ENCODE measurements at regions not wholly inside any gene's neighbourhood (a gene's known extent, or its start where the extent isn't known, plus 50 kb on each side); places are given as distances from the start of the nearest gene placed in this dataset.
"Not testable (repeated sequence)": the region's sequence is repeated elsewhere in the genome, so short reads cannot be mapped to it uniquely, and the experiment has no call there.

DNA sequence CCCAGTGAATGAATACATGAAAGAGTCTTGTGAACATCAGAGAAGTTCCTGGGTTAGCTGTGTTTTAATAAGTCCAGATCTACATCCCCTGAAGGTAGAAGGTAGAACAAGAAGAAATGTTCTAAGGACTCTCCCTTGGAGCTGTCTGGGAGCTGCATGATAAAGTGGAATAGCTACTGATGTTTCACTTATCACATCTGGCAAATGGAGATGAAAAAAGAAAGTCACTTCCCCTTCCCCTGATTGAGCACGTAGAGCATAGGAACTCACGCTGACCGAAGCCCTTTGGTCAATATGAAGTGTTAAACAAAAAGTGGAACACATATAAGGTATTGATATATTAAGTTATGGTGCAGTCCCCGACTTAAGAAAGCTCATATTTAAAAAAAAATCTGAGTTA, 53.2 kb upstream of the PARP1 start:
- DNase-seq (ENCODE audit: low read depth, low spot score) = no peak

DNA sequence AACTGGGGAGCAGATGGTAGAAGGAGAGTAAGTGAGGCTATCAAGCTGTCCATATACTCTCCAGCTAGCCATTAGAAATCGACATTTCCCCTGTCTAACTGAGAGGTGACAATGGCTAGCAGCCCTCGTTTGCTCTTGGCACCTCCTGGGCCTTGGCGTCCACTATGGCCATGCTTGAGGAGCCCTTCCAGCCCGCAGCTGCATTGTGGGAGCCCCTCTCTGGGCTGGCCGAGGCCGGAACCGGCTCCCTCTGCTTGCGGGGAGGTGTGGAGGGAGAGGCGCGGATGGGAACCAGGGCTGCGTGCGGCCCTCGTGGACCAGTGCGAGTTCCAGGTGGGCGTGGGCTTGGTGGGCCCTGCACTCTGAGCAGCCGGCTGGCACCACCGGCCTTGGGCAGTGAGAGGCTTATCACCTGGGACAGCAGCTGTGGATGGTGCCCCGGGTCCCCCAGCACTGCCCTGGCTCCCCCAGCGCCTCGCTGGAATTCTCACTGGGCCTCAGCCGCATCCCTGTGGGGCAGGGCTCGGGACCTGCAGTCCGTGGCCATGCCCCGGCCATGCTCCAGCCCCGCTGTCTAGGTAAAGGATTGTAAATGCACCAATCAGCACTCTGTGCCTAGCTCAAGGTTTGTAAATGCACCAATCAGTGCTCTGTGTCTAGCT, 56.2 kb upstream of the PARP1 start:
- no peak for DNase-seq (ENCODE audit: low read depth, low spot score)

DNA sequence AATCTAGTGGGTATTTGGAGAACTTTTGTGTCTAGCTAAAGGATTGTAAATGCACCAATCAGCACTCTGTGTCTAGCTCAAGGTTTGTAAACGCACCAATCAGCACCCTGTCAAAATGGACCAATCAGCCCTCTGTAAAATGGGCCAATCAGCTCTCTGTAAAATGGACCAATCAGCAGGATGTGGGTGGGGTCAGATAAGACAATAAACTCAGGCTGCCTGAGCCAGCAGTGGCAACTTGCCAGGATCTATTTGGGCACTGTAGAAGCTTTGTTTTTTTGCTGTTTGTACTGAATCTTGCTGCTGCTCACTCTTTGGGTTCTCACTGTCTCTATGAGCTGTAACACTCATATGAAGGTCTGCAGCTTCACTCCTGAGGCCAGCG, 56.7 kb upstream of the PARP1 start:
- DNase-seq (ENCODE audit: low read depth, low spot score) = not testable (repeated sequence)

DNA sequence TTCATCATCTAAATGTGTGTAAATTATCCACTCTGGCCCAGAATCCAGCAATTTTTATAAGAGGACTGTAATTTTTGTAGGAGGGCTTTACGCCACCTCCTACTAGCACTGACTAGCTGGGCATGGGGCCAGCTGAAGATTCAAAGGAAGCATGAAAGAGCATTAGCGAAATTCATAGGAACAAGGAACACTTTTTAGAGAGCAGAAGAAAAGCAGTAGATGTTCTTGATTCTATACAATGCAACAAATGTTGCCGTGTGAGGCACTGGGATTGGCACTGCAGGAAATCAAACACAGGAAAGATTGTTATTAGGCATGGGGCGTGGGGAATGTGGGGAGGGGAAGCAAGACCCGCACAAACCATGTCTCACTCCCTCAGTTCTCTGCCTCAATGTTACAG, 58.4 kb upstream of the PARP1 start:
- no peak for DNase-seq (ENCODE audit: low read depth, low spot score)

DNA sequence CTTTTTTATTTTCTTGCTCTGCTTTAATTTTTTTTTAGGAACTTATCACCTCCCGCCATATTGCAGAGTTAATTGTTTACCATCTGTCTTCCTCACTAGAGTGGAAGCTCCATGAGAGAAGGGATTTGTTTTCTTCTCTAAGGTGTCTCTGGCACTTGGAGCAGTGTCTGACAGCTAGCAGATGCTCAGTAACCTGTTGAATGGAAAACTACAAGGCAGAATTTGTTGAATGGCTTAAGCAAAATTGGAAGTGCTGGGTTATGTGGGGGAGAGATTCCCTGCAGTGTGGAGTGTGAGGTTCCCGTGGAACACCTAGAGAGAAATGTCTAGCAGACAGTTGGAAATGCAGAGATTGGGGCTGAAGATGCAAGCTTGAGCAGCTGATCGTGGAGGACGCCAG, 59.5 kb upstream of the PARP1 start:
- DNase-seq (ENCODE audit: low read depth, low spot score) = no peak

DNA sequence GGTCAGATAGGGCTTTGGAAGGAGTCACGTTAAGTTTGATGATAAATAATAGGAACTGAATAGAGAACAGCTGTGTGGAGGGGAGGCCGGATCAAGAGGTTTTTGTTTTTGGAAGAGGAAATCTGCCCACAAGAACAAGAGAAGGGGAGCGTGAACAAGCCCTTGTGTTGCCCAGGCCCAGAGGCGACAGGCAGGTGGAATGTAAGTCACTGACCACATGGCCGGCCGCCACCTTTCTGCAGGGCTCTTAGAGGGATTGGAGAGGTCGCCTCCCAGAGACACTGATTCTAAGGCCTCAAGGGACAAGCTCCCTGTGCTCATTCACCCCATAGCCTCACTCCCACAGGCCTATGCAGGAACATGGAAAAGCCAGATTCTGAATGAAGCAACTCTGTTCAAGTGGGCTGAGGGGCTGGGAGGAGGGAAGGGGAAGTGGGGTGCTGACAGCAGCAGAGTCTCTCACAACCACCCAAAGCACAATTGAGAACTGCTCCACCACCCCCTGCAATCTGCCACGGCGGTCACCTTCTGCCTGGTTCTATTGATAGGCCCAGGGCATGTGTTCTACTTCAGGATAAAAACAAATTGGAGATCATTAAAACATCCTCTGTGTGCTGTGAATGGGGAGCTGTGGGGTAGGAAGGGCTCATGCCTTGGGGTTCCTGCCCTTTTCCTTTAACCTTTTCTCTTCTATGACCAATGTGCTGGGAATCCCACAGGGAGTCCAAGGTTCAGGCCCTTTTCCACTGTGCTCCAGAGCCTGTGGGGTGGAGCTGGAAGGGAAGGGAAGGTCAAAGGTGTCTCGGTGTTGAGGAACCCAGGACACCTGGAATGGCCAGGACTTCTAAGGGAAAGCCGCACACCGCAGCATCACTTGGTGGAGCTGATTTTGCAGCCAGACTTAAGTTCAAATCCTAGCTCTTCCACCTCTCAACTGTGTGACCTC, 63.3 kb upstream of the PARP1 start:
- no peak for DNase-seq (ENCODE audit: low read depth, low spot score)

DNA sequence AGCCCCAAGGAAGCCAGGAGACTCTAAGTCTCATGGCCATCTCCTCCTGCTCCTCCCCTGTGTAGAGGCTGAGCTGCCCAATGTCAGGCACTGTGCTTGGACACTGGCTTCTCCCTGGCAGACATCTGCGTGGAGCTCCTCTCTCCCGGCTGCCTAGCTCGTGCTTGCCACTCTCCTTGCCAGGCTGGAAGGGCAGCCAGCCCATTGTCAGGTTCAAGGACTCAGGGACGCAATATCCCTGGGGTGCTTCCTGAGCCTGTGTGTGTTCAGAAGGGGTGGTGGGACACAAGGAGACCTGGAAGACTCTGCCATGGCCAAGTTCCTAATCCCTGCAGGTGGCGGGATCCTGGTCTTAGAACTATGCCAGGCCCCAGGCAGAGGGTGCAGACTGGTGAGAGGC, 65.4 kb upstream of the PARP1 start:
- no peak for DNase-seq (ENCODE audit: low read depth, low spot score)

DNA sequence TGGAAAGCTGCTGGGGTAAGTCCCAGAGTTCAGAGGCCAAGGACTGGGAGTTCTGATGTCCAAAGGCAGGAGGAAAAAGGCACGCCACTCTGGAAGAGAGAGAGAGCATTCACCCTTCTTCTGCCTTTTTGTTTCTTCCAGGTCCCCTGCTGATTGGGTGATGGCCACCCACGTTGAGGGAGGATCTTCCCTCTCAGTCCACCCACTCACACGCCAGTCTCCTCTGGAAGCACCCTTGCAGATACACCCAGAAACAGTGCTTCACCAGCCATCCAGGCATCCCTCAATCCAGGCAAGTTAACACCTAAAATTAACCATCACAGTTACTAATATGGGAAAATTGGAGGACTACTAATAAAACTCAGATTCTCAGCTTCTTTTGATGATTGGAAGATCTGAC, 66.1 kb upstream of the PARP1 start:
- no peak for DNase-seq (ENCODE audit: low read depth, low spot score)

DNA sequence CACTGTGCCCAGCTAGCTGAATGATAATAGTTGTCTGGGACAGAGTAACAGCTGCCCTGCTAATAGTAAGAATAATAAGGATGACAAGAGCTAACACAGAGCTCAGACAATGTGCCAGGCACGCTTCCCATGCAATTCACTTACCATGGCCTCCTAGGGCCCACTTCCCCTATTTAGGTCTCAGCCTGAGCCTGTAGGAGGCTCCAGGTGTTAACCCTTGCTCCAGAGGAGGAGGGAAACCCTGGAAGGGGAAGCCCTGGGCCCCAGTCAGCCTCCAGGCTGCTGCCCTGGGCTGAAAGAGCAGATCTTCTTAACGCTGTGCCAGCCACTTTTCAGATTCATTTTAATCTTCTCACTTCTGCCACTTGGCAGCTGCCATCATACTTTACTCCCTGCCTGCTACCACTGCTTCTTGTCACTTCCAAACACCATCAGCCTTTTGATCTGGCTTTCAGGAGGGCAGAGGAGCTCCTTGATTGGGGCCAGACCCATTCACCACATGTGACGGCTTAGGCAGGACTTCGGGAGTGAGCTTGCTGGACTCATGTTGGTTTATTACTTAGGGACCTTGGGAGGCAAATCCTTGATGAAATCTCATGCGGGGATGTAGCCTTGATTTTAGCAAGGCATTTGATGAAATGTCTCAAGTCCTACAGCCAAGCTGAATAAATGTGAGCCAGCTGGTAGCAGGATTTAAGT, 66.7 kb upstream of the PARP1 start:
- DNase-seq (ENCODE audit: low read depth, low spot score) = no peak

DNA sequence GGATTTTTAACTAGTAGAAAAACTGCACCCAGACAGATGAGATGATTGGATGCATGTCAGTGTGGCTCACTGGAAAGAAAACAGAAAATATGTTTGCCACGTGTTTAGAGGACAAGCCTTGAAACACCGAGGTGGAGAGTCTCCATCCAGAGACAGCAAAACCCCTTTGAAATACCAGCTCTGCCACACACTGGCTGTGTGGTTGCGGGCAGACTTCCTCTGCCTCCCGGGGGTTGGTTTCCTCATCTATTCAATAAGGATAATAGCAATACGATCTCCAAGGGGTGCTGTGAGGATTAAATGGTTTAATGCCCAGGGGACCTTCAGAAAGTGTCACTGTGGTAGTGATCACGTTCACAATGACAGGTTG, 67.2 kb upstream of the PARP1 start:
- no peak for DNase-seq (ENCODE audit: low read depth, low spot score)

DNA sequence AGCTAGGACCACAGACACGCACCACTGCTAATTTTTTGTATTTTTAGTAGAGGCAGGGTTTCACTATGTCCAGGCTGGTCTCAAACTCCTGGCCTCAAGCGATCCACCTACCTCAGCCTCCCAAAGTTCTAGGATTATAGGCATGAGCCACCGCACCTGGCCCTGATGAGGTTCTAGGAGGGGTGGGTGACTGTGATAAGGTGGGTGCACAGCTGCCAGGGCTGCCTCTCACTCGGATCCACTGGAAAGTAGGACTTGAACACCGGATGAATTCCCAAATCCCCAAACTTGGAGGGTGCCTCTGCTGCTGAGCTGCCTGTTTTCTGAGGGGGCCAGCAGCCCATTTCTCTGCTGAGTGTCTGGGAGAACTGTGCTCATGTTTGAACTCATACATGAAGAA, 68.2 kb upstream of the PARP1 start:
- DNase-seq (ENCODE audit: low read depth, low spot score) = no peak

DNA sequence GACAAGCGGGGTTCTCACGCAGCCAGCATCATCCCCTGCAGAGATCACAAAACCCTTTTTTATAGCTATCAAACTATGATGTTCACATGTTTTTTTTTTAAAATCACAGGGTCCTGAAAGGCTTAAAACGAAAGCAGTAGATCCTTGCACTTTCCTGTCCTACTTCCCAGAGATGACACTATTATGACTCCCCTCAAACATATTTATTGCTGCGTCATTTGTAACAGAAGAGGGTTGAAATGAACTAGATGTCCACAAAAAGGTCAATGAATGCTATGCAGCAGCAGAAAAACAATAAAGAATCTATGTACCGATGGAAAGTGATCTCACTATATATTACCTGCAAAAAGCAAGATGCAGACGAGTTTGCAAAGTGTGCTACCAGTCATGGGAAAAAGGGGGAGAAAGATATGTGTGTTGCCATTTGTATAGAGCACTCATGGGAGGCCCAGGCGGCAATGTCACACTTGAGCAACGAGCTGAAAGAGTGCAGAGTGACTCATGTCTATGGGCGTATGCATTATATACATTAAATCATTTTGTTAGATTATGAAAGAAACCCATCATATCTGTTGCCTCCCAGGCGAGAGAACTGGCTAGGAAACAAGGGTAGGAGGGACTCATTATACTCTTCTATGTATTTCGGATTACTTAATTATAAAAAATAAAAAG, 68.9 kb upstream of the PARP1 start:
- no peak for DNase-seq (ENCODE audit: low read depth, low spot score)

DNA sequence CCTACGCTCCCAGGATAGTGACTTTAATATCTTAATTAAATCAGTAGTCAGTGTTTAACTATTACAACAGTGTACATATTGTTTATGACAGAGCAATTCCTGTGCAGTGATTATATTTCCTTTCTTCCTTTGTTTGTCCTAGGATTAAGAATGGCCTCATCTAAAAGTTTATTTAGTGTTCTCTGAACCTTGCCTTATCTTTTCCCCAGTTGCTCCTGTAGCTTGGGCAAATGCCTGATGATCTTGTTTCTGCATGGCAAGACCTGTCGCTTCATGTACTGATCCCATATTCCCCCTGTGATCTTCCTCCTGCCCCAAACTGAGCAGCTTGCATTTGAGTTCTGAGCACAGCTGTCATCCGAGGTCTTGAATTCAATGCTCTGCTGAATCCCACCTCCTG, 69.1 kb upstream of the STUM start:
- no peak for DNase-seq (ENCODE audit: low read depth, low spot score)

DNA sequence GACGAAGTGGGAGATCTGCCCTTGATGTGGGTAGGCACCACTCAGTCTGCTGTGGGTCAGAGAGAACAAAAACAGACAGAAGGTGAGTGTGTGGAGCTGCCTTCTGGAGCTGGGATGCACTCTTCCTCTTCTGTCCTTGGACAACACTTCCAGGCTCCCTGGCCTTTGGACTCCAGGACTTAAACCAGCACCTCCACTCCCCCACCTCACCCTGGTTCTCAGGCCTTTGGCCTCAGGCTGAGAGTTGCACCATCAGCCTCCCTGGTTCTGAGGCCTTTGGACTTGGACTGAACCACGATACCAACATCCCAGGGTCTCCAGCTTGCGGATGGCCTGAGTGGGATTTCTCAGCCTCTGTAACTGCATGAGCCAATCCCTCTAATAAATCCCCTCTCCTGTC, 68.1 kb upstream of the STUM start:
- no peak for DNase-seq (ENCODE audit: low read depth, low spot score)

DNA sequence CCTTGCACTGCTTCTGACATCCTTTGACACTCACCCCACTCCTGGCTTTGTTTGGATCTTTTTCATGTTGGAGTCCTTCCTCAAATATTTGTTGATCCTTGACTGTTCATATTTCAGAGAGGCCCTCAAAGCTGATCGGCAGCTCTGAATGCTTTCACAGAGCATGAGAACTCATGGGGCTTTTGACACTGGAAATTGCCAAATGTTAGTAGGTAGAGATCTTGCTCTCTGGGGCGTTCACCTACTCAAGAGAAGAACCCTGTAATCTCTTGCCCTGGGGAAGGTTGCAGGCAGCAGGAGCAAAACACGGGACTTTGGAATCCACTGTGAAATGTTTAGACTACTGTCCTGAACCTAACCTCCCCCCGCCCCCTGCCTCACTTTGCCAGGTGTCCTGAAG, 67.4 kb upstream of the STUM start:
- DNase-seq (ENCODE audit: low read depth, low spot score) = no peak

DNA sequence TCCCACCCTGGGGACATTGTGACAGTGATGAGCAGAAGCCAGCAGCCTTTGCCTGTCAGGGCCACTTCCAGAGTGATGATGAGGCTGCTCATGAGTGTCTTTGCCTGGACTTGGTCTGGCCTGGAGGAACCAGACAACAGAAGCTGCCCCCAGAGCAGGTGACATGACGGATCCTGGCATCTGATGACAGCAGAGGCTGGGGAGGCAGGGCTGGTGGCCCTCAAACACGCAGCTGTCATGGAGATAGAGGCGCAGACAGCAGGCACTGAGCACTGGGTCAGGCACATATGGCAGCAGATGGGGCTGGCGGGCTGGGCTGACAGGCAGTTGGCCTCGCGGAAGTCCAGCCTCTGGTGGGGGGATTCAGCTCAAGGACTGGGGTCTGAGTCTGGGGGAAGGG, 66.4 kb upstream of the STUM start:
- DNase-seq (ENCODE audit: low read depth, low spot score) = no peak

DNA sequence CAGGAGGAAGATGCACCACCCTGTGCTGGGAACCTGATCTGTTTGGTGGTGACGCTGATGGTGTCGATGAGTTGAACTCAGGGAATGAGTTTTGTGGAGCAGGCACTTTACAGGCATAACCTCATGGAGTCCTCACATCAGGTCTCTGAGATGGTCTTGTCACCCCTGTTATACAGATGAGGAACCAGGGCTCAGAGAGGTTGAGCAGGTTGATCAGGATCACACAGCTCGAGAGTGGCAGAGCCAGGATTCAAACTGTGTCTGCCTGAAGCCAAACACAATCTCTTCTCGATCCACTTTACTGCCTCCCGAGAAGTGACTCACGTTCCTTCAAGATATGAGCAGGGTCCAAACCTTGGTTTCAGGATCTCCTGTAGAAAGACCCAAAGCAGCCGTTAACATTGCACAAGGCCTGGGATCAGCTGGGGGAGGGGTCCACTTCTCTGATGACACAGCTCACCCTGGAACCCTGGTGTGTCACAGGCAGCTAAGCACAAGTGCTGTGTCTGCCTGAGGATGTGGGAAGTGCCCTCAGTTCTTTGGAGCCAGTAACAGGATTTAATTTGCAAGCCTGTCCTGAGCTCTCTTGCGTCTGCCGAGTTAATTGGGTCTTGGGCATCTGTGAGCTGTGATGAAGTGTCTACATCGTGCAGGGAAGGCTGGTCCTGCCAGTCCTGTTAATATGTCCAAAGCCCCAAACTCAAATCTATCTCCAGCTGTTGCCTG, 65.4 kb upstream of the STUM start:
- no peak for DNase-seq (ENCODE audit: low read depth, low spot score)

DNA sequence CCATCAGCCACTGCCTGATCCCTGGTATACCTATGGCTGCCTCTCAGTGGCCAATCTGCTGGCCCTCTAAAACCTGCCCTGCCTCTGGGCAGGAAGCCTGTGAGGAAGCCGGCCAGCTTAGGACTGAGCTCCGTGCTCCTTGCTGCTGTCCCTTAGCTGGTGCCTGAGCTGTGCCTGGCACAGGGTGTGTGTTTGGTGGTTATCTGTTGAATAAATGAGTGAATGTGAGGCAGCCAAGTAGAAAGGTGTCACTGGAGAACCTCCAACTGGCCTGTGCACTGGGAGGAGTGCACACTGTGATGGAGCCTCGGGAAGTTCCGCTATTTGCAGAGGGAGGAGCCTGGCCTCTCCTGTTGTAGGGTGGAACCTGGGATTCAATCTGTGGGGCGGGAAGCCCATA, 63.4 kb upstream of the STUM start:
- DNase-seq (ENCODE audit: low read depth, low spot score) = no peak

DNA sequence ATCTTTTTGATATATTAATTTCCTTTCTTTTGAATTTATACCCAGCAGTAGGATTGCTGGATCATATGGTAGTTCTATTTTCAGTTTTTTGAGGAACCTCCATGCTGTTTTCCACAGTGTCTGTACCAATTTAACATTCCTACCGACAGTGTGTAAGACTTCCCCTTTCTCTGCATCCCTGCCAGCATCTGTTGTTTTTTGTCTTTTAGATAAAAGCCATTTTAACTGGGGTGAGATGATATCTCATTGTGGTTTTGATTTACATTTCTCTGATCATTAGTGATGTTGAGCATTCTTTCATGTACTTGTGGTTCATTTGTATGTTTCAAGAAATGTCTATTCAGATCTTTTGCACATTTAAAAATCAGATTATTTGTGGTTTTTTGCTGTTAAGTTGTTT, 62.4 kb upstream of the STUM start:
- DNase-seq (ENCODE audit: low read depth, low spot score) = no peak

DNA sequence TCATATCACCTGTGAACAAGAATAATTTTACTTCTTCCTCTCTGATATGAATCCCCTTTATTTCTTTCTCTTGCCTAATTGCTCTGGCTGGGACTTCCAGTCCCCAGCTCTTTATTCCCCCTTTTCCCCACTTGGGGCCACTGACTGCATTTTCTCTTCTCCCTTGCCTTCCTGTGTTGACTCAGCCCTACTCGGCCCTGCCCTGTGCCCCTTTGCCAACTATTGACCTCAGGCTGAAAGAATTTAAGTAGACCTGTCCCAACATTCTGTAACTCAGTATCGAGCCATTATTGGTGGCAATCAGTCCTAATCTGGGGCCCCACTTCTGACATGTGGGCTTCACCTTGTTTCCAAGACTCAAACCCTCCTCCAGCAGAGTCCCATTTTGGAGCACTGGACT, 60.6 kb upstream of the STUM start:
- DNase-seq (ENCODE audit: low read depth, low spot score) = no peak

DNA sequence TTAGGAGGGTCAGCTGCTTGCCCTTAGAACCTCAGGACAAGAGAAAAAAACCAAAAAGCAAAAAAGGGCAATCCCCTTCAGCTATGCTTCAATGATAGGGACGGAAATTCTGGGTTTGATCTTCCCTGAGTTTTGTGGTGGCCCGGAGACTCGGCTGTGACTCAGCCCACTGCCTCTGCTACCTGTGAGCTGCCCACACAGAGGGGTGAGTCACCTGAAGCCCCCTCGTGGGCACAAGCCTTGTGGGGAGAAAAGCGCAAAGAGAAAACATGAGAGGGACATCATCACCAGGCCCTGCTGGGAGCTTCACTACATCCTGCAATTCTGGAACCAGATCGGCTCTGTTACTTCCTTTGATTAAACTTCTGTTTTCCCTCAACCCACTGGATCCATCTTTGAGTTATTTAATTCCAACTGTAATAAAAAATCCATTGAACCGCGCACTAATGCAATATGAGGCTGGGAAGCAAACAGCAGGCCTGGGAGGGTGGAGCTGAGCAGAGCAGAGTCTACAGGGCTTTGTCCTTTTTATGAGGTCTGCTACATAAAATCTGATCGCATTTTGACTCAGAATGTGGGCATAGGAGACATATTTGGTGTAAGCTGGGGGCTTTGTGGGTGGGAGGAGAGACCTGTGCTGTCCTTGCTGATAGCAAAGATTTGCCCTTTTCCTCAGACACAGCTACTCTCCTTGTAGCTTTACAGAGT, 58.7 kb upstream of the STUM start:
- DNase-seq (ENCODE audit: low read depth, low spot score) = no peak

Data from astrocyte of the hippocampus (primary cell).